Neural progenitor cell (in vitro differentiated cells): ENCODE measurements at regions not wholly inside any gene's neighbourhood (a gene's known extent, or its start where the extent isn't known, plus 50 kb on each side); places are given as distances from the start of the nearest gene placed in this dataset.

Experiments
- DNase-seq: peaks from one replicate; pipeline ENCODE4 v3.0.0-alpha.2; 2016; ENCODE audit warnings: low spot score
- H2AFZ ChIP-seq: fragments of 200-600 bp; sonication (generic); replicated peaks from 2 replicates; pipeline ENCODE4 v1.6.1; 2016; ENCODE audit warnings: antibody characterized with exemption
- H3F3A ChIP-seq: fragments of 200-600 bp; sonication (generic); 2 replicates; pipeline ENCODE4 v1.6.1; 2016; ENCODE audit warnings: antibody characterized with exemption, low read depth
- H3K27ac ChIP-seq: fragments of 200-600 bp; sonication (generic); 2 replicates; pipeline ENCODE4 v1.5.1; 2016; ENCODE audit warnings: mild to moderate bottlenecking
- H3K27me3 ChIP-seq: fragments of 200-600 bp; sonication (generic); 2 replicates; pipeline ENCODE4 v1.6.1; 2016; ENCODE audit warnings: mild to moderate bottlenecking, moderate library complexity
- H3K36me3 ChIP-seq: fragments of 200-600 bp; sonication (generic); 2 replicates; pipeline ENCODE4 v1.5.1; 2016
- H3K4me1 ChIP-seq: fragments of 200-600 bp; sonication (generic); 2 replicates; pipeline ENCODE4 v1.6.1; 2016; ENCODE audit warnings: mixed run types
- H3K4me2 ChIP-seq: fragments of 200-600 bp; sonication (generic); 2 replicates; pipeline ENCODE4 v1.6.1; 2016
- H3K4me3 ChIP-seq: fragments of 200-600 bp; sonication (generic); 2 replicates; pipeline ENCODE4 v1.5.1; 2016
- H3K79me2 ChIP-seq: fragments of 200-600 bp; sonication (generic); 2 replicates; pipeline ENCODE4 v1.6.1; 2016; ENCODE audit warnings: low read depth
- H3K9ac ChIP-seq: fragments of 200-600 bp; sonication (generic); 2 replicates; pipeline ENCODE4 v1.6.1; 2016
- H3K9me3 ChIP-seq: fragments of 200-600 bp; sonication (generic); 2 replicates; pipeline ENCODE4 v1.5.1; 2016; ENCODE audit warnings: low read depth
- H4K20me1 ChIP-seq: fragments of 200-600 bp; sonication (generic); 2 replicates; pipeline ENCODE4 v1.6.1; 2016; ENCODE audit warnings: low read depth
- H3K27ac Mint-ChIP-seq: 3 replicates; pipeline ENCODE4 v1.8.0; 2021; ENCODE audit warnings: mixed read lengths
- H3K27me3 Mint-ChIP-seq: 2 replicates; pipeline ENCODE4 v1.8.0; 2022; ENCODE audit warnings: low read depth, mild to moderate bottlenecking, inconsistent platforms, moderate library complexity, mixed read lengths; ENCODE audit not compliant: insufficient read depth
- H3K36me3 Mint-ChIP-seq: 3 replicates; pipeline ENCODE4 v1.8.0; 2021; ENCODE audit warnings: mixed read lengths
- H3K4me1 Mint-ChIP-seq: 3 replicates; pipeline ENCODE4 v1.8.0; 2021; ENCODE audit warnings: mixed read lengths
- H3K4me3 Mint-ChIP-seq: 3 replicates; pipeline ENCODE4 v1.8.0; 2021; ENCODE audit warnings: mild to moderate bottlenecking, moderate library complexity, mixed read lengths
- H3K9me3 Mint-ChIP-seq: 3 replicates; pipeline ENCODE4 v1.8.0; 2020; ENCODE audit warnings: mixed read lengths
- EZH2 ChIP-seq: fragments of 200-600 bp; sonication (generic); IDR thresholded peaks from 2 replicates; pipeline ENCODE4 v1.6.1; 2017; ENCODE audit warnings: antibody characterized with exemption, mild to moderate bottlenecking, moderate library complexity
- EZH2phosphoT487 ChIP-seq: fragments of 200-600 bp; sonication (generic); IDR thresholded peaks from 2 replicates; pipeline ENCODE4 v1.6.1; 2017; ENCODE audit warnings: antibody characterized with exemption
- TF ChIP-seq, protein P1 (sequence below): fragments of 200-600 bp; sonication (generic); IDR thresholded peaks from 2 replicates; pipeline ENCODE4 v1.5.1; 2017; ENCODE audit warnings: antibody characterized with exemption, mild to moderate bottlenecking

DNA sequence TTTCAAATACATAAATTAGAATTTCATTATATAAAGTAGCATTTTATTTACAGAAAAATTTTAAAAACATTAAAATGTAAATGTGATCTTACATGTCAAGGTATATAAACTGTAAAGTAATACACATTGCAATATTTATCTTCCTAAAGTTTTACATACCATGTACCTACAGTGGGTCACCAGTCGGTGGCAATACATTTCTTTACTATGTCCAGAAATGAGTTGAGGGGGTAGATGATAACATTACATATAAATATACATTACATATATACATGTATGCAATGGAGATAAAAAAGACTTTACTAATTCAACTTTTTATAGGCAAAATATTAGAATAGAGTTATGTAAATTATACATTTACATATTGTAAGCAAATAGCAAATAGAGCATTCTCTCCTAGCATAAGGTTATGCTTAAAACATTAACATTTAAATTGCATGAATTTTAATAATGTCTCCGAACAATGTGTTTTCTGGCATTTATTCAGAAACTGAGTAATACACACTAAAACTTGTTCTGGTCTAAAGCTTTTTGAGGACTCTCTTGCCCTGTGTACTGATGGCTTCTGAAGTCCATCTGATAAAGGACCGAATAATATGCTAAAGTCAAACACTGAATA, 93.3 kb upstream of the NLGN1 start:
- H3K36me3 ChIP-seq = no peaks in the 10 kb centered on the region
- Mint-ChIP-seq H3K9me3 (peaks cover 3% of the 10 kb centered on the region), H3K4me3 (no peak overlapping the region), H3K27me3 (no peaks in the 10 kb centered on the region), H3K36me3 (no peaks in the 10 kb centered on the region), H3K27ac (no peak overlapping the region), H3K4me1 (no peaks in the 10 kb centered on the region)
- H3K79me2 ChIP-seq = no peaks in the 10 kb centered on the region
- no peak overlapping the region for H3K27ac ChIP-seq
- H3K4me3 ChIP-seq = no peak overlapping the region
- H2AFZ ChIP-seq = no peak overlapping the region
- no peaks in the 10 kb centered on the region for H4K20me1 ChIP-seq
- DNase-seq = no peak
- no peak overlapping the region for H3K9ac ChIP-seq
- no peaks in the 10 kb centered on the region for H3F3A ChIP-seq
- H3K4me2 ChIP-seq = no peak overlapping the region
- TF ChIP-seq EZH2phosphoT487 (no peak), EZH2 (no peak)
- TF ChIP-seq, protein P1, sequence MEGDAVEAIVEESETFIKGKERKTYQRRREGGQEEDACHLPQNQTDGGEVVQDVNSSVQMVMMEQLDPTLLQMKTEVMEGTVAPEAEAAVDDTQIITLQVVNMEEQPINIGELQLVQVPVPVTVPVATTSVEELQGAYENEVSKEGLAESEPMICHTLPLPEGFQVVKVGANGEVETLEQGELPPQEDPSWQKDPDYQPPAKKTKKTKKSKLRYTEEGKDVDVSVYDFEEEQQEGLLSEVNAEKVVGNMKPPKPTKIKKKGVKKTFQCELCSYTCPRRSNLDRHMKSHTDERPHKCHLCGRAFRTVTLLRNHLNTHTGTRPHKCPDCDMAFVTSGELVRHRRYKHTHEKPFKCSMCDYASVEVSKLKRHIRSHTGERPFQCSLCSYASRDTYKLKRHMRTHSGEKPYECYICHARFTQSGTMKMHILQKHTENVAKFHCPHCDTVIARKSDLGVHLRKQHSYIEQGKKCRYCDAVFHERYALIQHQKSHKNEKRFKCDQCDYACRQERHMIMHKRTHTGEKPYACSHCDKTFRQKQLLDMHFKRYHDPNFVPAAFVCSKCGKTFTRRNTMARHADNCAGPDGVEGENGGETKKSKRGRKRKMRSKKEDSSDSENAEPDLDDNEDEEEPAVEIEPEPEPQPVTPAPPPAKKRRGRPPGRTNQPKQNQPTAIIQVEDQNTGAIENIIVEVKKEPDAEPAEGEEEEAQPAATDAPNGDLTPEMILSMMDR = no peak
- H3K9me3 ChIP-seq = no peaks in the 10 kb centered on the region
- H3K4me1 ChIP-seq = peaks cover 28% of the 10 kb centered on the region
- H3K27me3 ChIP-seq = no peaks in the 10 kb centered on the region

DNA sequence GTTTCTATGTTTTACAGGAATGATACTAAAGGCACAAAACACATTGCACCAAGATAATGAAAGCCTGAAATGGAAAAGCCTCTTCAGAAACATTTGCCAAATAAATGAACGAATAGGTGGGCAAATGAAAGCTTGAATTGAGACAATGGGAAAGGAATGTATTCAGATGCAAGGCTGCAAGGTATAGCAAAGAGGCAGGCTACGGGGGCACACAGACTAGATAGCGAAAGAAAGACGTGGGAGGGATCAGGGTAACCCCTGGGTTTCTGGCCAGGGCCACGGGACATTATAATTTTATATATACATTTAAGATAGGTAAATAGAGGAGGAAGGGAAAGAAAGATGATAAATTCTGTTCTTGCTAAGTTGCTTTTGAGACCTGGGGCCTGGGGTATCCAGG, 95.9 kb upstream of the NLGN1 start:
- no peaks in the 10 kb centered on the region for H3K9me3 ChIP-seq
- Mint-ChIP-seq H3K27ac (no peak overlapping the region), H3K4me3 (no peak overlapping the region), H3K9me3 (peaks cover 14% of the 10 kb centered on the region), H3K36me3 (no peaks in the 10 kb centered on the region), H3K27me3 (no peaks in the 10 kb centered on the region), H3K4me1 (no peaks in the 10 kb centered on the region)
- DNase-seq = peak; percentile 25
- H4K20me1 ChIP-seq = no peaks in the 10 kb centered on the region
- no peak overlapping the region for H3K27ac ChIP-seq
- peak overlapping the region; percentile 69 for H3K4me2 ChIP-seq
- no peaks in the 10 kb centered on the region for H3K36me3 ChIP-seq
- peak overlapping the region; percentile 13 for H2AFZ ChIP-seq
- H3K27me3 ChIP-seq = no peaks in the 10 kb centered on the region
- H3K4me3 ChIP-seq = no peak overlapping the region
- H3K4me1 ChIP-seq = peaks cover 28% of the 10 kb centered on the region
- H3F3A ChIP-seq = no peaks in the 10 kb centered on the region
- H3K79me2 ChIP-seq = no peaks in the 10 kb centered on the region
- no peak overlapping the region for H3K9ac ChIP-seq
- no peak for TF ChIP-seq EZH2phosphoT487
- no peak for TF ChIP-seq EZH2
- TF ChIP-seq, protein P1 = no peak

DNA sequence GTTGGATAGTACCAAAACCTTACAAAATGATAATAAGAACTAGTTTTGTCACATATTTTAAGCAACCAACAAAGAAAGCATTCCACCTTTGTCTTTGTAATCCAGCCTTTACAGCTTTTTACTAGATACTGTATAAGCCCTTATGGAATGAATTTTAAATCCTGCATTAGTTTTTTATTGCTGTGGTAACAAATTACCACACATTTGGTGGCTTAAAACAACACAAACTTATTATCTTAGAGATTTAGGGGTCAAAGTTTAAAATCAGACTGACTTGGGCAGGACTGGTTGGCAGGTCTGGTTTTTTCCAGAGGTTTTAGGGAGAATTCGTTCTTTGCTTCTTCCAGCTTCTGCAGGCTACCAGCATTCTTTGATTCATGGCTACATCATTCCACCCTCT, 108.5 kb upstream of the NLGN1 start:
- Histone ChIP-seq H3K36me3 (no peaks in the 10 kb centered on the region), H4K20me1 (no peaks in the 10 kb centered on the region), H3K4me1 (no peaks in the 10 kb centered on the region), H3K9ac (no peak overlapping the region), H3F3A (no peaks in the 10 kb centered on the region), H3K27me3 (no peaks in the 10 kb centered on the region), H2AFZ (peak overlapping the region; percentile 53), H3K9me3 (no peaks in the 10 kb centered on the region), H3K4me2 (no peak overlapping the region), H3K79me2 (no peaks in the 10 kb centered on the region), H3K27ac (no peak overlapping the region), H3K4me3 (no peak overlapping the region)
- Mint-ChIP-seq H3K36me3 (no peaks in the 10 kb centered on the region), H3K27ac (no peak overlapping the region), H3K4me1 (no peaks in the 10 kb centered on the region), H3K27me3 (no peaks in the 10 kb centered on the region), H3K9me3 (peaks cover 10% of the 10 kb centered on the region), H3K4me3 (no peak overlapping the region)
- DNase-seq = no peak
- no peak for TF ChIP-seq EZH2phosphoT487
- TF ChIP-seq, protein P1 = no peak
- no peak for TF ChIP-seq EZH2
